HG03432 (cell line): ENCODE measurements at regions not wholly inside any gene's neighbourhood (a gene's known extent, or its start where the extent isn't known, plus 50 kb on each side); places are given as distances from the start of the nearest gene placed in this dataset.

Experiments used
- ATAC-seq: cut with Tn5 transposase; IDR thresholded peaks from one replicate; pipeline ENCODE4 v1.9.1; 2021; ENCODE audit warnings: mild to moderate bottlenecking, moderate library complexity; ENCODE audit not compliant: unreplicated experiment

DNA sequence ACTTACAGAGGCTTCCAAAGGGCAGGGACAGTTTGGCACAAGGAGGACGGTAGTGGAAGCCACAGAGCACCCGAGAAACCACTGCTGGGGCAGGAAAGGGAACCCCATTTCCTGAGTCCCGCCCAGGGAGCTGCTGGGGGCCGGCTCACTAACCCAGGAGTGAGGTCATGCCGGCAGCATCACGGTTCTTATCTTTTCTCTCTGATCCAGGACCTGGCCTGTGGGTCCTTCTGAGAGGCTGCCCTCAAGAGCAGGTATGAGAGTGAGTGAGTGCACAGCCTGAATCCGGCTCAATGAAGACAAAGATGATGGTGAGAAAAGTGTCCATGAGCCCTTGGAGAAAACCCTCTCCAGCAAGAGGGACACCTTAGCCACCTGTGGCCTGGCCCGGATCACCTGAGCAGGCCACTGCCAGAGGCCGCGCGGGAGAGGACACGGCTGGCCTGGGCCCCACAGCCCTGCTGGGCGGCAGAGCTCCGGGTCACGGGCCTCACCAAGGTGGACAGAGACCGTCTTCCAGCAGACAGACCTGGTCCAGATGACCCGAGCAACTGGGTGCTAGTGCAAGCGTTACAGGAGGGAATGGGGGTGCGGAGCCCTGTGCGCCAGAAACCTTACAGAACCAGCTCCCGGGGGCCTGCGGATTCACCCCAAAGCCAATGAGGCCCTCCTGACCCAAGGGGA is 94.9 kb downstream of the RIPK4 start:
- ATAC-seq = no peak

DNA sequence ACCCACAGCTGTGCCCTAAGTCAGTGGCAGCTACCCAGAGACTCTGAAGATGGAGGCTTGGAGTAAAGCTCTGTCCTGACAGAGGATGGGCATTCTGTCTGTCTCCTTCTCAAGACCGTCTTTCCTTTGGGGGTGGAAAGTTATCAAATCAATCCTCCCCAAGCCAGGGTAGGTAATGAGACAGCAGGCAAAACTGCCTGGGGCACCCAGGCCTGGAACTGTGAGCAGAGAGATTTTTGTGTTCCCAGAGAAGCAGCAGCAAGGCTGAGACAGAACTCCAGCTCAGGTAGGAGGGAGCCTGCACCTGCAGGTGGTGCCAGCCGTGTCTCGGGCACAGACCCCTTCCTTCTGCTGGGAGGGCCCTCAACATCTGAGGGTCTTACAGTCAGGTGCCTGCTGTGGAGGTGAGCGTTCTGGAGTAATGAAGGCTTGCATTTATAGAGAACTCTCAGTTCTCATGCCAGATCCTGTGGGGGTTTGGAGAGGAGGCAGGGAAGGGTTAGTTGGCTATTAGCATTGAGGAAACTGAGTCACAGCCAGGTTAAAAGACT is 95.6 kb downstream of the RIPK4 start:
- ATAC-seq = no peak

DNA sequence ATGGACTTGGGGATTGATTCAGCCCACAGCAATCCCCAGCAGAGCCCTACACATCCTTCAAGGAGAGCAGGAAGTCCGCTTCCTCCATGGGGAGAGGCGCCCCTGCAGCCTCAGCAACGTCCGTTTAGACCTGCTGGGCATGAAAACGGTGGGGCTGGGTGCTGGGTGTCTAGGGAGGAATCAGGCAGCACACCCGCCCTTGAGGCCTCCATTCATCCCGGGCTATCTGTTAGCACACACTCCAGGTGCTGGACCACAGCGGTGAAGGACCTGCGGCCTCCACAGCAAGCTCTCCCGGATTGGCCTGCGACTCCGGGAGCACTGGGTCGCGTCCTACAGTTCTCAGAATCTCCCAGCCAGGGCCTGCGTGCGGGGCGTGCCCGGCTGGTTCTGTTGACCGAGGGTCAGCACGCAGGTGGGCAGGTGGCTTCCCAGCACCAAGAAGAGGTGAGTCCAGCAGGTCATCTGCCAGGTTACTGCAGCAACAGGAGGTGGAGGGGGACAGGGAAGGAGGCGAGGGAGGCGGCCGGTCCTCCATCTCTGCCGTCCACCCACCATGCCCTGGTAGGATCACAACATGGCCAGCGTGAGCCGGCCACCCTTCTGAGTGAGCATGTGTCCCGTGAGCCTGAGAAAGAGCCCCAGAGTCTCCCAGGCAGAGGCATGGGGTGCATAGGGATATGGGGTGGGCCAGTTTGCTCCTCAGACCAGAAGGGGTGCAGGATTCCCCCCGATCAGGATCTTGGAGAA is 96.6 kb downstream of the RIPK4 start:
- ATAC-seq = no peak

DNA sequence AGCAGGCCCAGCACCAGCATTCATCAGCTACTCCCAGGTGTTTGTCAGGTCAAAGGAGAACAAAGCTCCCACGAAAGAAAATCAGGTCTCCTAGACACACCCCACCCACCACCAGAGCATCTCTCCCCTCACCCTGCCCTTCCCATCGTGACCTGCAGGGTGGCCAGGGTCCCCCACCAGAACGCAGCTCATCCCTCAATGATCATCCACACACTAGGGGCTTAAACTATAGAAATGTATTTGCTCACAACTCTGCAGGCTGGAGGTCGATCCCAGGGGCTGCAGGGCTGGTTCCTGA is 97.4 kb downstream of the RIPK4 start:
- no peak for ATAC-seq

DNA sequence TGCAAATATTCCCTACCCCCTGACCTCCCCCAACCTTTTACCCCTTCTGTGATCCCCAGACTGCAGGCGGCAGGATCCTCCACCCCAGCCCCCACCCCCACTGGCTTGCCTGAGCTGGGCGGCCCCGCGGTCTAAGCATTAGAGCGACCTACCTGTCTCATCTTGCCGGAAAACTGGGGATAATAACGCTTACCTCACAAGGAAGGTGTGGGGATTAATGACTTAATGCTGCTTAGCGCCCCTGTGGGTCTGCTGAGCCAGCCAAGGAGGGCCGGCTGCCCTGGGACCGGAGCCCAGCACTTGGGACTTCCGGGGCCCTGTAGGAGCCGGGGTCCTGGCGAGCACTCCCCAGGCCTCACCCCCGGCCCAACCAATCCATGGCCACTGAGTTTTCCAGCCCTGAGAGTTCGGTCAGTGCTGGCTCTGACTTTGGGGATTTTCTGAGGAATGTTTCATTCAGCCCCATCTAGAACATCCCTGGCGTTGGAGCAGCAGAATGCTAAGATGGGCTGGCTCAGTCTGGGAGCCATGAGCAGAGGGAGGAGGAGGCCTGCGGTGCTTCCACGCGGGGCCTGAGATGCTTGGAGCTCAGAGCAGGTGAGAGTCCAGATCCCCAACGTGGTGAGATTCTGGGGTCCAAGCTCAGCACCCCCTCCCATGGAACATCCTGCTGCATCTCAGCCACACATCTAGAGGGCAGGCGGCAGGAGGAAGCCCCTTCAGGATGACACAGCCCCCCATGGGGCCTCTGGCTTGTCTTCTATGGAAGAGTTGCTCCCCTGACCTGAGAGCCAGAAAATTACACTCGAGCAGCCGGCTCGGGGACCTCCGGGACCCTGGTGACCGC is 97.9 kb downstream of the RIPK4 start:
- ATAC-seq = no peak

DNA sequence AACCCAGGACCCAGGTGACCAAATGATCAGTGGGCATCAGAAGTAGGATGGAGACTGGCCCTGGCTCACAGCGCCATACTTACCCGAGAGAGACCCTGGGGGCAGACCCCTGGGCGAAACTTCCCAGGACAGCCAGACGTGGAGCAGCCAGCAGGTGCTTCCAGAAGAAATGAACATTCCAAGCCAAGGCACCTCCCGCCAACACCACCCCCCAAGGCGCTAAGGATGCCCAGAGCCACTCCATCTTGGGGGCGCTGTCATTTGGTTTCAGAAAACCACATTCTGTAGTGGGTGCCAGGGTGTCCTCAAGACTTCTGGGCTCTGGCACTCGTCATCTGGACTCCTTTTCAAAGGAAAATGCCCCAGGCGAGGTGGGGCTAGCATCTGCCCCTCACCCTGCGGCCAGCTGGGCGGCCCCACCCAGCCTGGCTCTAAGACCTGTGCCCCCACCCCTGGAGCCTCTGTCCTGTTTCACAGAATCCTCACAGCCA is 98.8 kb downstream of the RIPK4 start:
- no peak for ATAC-seq

DNA sequence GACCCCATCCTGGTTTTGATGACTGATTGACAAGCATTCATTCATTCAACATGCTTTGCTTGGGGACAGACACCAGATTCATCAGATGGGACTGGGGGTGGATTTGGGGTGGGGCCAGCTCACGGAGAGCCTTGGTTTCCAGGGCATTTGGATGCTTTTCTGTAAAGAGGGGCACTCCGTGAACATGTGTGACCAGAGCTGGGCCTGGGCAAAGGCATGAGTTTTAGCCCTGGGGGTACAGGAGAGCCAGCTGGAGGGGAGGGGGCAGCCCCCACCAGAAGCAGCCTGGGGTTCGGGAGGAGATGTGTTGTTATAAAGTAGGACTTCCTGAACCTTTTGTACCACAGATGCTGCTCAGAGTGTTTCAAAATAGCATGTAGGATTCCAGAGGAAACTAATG is 99.7 kb downstream of the RIPK4 start:
- ATAC-seq = no peak

DNA sequence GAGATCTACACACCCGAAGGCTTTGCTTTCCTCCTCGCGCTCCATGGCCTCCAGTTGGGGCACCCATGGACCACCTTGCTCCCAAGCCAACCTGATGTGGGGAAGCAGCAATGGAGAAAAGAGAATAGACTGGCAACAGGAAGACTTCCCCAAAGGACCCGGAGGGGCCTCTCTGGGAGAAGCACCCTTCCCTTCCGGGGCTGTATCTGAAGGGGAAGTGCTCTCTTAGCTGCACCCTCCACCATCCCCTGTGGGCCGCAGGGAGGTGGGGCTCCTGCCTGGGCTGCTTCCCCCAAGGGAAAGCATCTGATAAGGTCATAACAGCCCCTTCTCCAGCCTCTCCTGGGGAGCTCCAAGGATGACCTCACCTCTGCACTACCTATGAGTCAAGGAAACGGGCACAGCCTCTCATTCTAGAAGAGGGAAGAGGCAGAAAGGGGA is 100.2 kb downstream of the RIPK4 start:
- ATAC-seq = no peak

DNA sequence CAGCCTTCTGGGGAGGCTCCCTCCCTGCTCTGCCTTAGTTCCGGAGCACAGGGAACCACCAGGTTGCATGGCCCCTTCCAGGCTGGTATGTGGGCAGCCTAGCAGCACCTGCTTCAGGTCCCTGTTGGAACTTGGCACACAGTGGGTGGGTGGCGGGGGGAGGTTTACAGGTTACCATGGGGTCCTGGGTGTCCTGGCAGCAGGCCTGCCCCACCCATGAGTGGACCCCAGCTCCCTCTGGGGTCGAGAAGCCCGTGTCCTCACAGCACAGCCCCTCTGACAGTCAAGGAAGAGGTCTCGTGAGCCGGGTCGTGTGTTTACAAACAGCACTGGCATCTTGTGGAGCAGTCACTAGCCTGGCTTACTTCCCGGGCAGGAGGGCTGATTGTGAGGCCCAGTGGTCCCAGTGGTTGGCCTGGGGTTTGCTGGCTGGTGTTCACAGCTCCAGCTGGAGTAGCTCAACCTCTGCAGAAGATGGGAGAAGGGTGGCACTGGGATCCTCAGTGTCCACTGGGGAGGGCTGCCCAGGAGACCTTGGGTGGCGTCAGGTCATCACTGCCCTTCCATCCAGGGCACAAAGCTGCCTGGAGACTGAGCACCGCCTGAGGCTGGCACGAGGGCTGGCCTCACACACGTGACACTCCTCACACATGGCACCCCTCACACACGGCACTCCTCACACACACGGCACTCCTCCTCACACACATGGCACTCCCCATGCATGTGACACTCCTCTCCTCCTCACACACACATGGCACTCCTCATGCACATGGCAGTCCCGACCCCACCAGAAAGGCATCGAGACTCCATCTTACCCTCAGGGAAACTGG is 100.9 kb downstream of the RIPK4 start:
- no peak for ATAC-seq

DNA sequence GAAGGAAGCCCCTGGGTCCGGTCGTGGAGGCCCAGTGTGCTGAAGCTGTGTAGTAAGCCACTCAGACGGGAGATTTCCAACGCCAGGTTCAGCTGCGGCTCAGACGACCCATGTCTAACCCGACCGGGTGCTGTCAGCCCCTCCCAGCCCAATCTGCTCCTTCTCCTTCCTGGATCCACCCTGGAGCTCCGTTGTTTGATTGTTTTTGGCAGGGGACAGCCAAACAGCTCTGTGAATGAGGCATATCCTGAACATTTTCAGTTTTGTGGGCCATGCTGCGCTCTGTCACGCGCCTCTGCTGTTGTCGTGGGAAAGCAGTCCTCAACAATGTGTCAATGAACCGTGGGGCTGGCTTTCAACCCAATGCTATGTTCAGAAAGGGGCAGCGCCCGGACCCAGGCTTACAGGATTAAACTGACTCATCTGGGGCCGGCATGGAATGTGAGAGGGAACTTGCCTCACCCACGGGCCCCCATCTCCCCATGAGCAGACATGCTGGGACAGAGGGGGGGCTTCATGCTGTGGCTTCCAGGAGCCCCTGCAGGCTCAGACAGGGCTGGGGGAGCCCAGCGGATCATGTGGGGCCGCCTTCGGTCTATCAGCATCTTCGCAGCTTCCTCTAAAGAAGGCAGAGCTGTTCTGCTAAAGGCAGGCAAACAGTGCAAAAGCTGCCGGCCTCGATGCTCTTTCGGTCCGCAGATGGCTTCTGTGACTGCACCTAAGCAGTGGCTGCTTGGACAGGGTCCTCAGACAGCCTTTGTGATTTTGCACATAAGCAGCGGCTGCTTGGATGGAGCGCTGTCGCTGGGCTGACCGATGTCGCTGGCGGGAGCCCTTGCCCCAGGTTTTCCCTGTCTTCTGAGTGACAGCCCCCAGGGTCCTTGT is 101.7 kb downstream of the RIPK4 start:
- ATAC-seq = no peak

DNA sequence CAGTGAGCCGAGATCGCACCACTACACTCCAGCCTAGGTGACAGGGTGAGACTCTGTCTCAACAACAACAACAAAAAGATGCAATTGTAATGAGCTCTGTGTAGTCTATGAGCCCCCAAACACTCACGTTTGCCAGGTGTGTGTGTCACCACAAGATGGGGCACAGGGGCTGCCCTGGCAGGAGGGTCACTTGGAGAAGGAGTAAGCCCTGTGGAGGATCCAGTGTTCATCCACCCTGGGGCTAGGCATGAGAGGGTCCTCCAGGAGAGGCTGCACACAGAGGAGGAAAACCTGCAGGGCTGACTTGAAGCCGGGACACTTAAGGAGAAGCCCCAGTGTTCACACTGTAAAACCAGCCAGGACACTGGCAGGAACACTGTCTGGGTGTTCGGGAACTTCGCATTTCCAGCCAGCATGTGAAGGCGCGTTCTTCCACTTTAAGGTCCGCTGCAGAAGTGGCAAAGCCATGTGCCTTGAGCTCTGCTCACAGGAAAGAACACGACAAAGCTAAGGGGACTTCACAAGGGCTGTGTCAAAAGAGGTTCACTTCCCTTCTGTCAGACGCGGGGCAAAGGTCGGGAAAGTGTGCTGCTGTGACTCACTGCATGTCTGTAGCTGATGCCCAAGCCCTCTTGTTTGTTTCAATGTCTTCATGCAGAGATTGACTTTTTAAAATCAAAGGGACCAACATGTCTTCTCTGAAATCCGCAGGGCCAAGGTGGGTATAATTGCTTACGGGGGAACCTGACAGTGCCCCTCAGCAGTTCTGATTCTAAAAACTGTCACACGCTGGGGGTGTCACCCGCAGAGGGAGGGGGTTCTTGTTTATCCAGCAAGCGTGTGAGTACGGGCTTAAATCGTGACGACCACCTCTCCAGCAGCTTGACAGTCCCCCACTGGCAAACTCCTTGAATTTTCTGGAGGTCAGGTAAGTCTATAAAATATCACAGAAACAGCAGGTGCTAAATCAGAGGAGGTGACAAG is 102.8 kb downstream of the RIPK4 start:
- no peak for ATAC-seq

DNA sequence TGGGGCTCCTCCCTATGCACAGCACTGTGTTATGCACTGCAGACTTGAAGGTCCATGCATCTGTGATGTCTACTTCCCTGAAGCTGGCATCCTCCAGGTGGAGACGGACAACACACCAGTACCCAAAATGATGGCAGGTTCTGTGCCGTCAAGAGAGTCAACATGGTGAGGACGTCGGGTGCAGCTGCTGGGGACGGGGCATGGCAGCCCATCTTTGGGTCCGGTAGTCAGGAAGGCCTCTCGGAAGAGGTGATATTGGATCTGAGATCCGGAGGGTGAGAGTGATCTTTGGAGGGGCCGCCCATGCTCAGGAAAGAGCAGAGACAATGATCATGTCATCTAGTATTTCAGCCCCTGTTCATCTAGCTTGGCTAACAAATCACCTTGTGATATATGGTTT is 104.1 kb downstream of the RIPK4 start:
- ATAC-seq = no peak

DNA sequence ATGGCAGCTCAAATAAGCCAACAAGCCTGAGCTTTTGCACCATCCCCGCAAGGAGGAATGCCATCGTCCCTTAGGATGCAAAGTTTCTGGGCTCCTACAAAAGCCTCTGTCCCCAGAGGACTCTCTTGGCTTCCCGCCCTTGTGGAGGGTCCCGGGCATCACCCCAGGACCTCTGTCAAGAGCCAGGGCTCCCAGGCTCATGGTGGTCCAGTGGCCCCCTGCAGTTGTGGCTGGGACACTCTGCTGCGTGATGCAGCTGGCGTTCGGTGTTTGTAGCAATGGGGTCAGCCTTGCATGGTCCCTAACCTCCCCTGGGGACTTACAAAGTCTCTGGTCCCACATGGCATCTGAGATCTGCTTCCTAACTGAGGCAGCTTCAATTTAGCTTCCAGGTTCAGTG is 104.7 kb downstream of the RIPK4 start:
- ATAC-seq = no peak

DNA sequence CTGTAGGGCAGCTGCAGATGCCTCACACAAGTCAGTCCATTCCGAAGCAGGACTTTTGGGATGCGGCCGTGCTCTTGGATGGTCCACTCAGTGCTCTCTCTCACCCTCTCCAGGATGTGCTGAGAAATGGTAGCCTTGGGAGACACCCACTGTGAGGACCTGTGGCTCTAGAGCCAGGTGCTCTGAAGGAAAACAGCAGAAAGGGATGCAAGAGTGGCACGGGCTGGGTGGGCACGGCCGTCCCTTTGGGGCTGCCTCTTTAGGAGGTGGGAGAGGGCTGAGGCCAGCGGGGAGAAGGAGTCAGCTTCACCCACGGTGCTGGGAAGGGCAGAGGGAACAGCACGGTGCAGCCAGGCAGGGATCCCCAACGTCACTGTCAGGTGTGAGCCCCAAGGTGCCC is 106.1 kb downstream of the RIPK4 start:
- no peak for ATAC-seq

DNA sequence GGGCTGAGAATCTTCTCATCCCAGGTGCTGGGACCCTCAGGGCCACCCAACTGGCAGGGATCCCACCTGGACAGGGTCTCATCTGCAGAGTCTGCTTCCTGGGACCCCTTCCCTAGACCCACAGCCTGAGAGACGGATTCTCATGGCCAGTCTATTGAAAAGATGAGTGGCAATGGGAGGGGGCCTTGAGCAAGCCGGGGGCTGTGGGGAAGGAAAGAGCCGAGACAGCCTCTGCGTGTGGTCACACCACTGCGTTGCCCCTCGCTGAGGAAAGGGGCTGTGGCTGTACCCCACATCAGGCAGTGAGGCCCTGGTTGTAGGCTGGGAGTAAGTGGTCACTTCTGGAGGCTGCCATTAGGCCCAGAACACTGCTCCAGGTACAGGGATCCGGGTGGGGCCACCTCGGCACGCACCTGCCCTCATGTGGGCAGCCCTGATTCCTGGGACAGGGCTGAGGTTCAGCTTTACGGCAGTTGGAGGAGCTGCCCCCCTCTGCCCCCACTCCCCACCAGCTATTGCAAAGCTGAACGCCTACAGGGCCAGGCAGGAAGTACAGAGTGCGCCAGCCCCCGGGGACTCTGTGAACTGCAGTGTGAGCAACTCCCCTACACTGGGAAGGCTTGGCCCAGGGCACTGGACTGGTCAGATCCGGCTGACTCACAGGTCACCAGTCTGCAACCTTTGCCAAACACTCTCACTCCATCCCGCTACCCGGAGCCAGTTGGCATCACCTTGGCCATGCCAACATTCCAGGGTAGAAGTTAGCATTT is 106.9 kb downstream of the RIPK4 start:
- ATAC-seq = no peak

DNA sequence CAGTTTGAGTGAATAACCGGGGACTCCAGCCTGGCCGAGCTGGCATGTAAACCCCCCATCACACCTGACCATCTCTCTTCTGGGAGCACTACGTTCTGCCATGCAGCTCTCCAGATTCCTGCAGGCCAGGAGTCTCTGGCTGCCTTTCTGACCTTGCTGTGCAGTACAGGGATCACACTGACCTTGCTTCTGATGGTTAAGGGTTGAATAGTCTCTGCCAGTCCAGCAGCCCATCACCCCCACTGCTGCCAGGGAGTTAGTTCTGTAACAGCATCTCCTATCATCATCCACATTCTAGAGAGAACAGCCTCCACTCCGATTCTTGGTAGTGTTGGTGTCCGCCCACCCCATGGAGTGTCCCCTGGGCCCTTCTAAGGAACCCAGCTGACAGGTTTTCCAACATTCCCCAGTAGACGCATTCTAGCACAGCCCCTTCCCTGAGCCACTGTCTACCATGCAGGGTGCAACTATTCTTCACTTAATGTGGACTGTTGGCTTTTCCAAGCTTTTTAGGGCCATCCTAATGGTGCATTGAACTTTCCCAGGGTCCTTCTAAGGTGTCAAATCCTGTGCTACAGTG is 109.8 kb downstream of the RIPK4 start:
- ATAC-seq = no peak

DNA sequence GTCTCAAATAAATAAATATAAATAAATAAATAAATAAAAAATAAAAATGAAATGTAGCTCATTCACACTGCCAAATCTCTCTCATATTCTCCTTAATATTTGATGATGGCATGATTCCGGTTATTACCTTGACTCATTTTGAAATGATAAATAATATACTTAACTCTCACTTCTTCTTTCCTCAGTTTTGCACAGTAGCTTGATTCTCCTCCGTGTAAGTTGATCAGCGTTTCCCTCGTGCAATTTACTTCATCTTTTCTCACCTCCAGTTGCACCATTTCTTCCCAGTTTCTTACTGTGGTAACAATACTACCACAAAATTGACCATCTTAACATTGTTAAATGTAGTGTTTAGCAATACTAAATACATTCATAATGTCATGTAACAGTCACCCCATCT is 111.6 kb downstream of the RIPK4 start:
- no peak for ATAC-seq
